H9 (cell line): ENCODE measurements at regions not wholly inside any gene's neighbourhood (a gene's known extent, or its start where the extent isn't known, plus 50 kb on each side); places are given as distances from the start of the nearest gene placed in this dataset.

Source experiments
- DNase-seq: peaks from one replicate; pipeline ENCODE4 v3.0.0-alpha.2; 2017
- H2AFZ ChIP-seq: one replicate; pipeline ENCODE4 v1.6.1; 2013; ENCODE audit warnings: mild to moderate bottlenecking, low read length, control low read depth, moderate library complexity
- H2AK5ac ChIP-seq: 2 replicates; pipeline ENCODE4 v1.6.1; 2013; ENCODE audit warnings: low read length, control low read depth, mixed read lengths; ENCODE audit not compliant: insufficient read length
- H2BK120ac ChIP-seq: one replicate; pipeline ENCODE4 v1.6.1; 2013; ENCODE audit warnings: low read depth, mild to moderate bottlenecking, low read length, control low read depth, inconsistent platforms; ENCODE audit not compliant: poor library complexity, severe bottlenecking
- H2BK12ac ChIP-seq: 2 replicates; pipeline ENCODE4 v1.6.1; 2013; ENCODE audit warnings: low read length, control low read depth, mixed read lengths, low read depth; ENCODE audit not compliant: insufficient read length
- H2BK15ac ChIP-seq: 2 replicates; pipeline ENCODE4 v1.6.1; 2013; ENCODE audit warnings: low read depth, low read length, control low read depth
- H2BK20ac ChIP-seq: one replicate; pipeline ENCODE4 v1.6.1; 2013; ENCODE audit warnings: low read depth, mild to moderate bottlenecking, low read length, control low read depth, inconsistent platforms; ENCODE audit not compliant: poor library complexity, severe bottlenecking
- H2BK5ac ChIP-seq: 2 replicates; pipeline ENCODE4 v1.6.1; 2013; ENCODE audit warnings: low read length, control low read depth, mixed read lengths; ENCODE audit not compliant: insufficient read length
- H3K14ac ChIP-seq: 2 replicates; pipeline ENCODE4 v1.6.1; 2013; ENCODE audit warnings: low read length, control low read depth; ENCODE audit not compliant: insufficient read depth
- H3K18ac ChIP-seq: 2 replicates; pipeline ENCODE4 v1.6.1; 2013; ENCODE audit warnings: low read depth, mild to moderate bottlenecking, mixed read lengths, low read length, control low read depth; ENCODE audit not compliant: insufficient read length
- H3K23ac ChIP-seq: 2 replicates; pipeline ENCODE4 v1.6.1; 2013; ENCODE audit warnings: low read length, control low read depth, mixed read lengths, low read depth; ENCODE audit not compliant: insufficient read length
- H3K23me2 ChIP-seq: 2 replicates; pipeline ENCODE4 v1.6.1; 2013; ENCODE audit warnings: low read depth, mild to moderate bottlenecking, mixed read lengths, low read length, control low read depth; ENCODE audit not compliant: insufficient read length, poor library complexity, severe bottlenecking
- H3K27ac ChIP-seq: 2 replicates; pipeline ENCODE4 v1.5.1; 2013; ENCODE audit warnings: low read length, control low read depth, mixed read lengths, low read depth; ENCODE audit not compliant: insufficient read length
- H3K27me3 ChIP-seq: 2 replicates; pipeline ENCODE4 v1.6.1; 2013; ENCODE audit warnings: low read length, control low read depth, inconsistent platforms; ENCODE audit not compliant: insufficient read depth
- H3K4ac ChIP-seq: 2 replicates; pipeline ENCODE4 v1.6.1; 2013; ENCODE audit warnings: low read depth, mild to moderate bottlenecking, control low read depth, inconsistent platforms, low read length, moderate library complexity
- H3K4me1 ChIP-seq: 2 replicates; pipeline ENCODE4 v1.6.1; 2013; ENCODE audit warnings: low read length, control low read depth, inconsistent platforms; ENCODE audit not compliant: insufficient read depth
- H3K4me2 ChIP-seq: 2 replicates; pipeline ENCODE4 v1.6.1; 2013; ENCODE audit warnings: low read length, control low read depth, mixed read lengths; ENCODE audit not compliant: insufficient read length, insufficient read depth
- H3K56ac ChIP-seq: 2 replicates; pipeline ENCODE4 v1.6.1; 2013; ENCODE audit warnings: low read depth, mild to moderate bottlenecking, mixed read lengths, low read length, control low read depth; ENCODE audit not compliant: insufficient read length
- H3K79me1 ChIP-seq: 2 replicates; pipeline ENCODE4 v1.6.1; 2013; ENCODE audit warnings: low read depth, mild to moderate bottlenecking, moderate library complexity, low read length, control low read depth, inconsistent platforms; ENCODE audit not compliant: insufficient read depth, poor library complexity, severe bottlenecking
- H3K79me2 ChIP-seq: 2 replicates; pipeline ENCODE4 v1.6.1; 2013; ENCODE audit warnings: low read length, control low read depth, inconsistent platforms; ENCODE audit not compliant: insufficient read depth
- H3K9ac ChIP-seq: 2 replicates; pipeline ENCODE4 v1.6.1; 2013; ENCODE audit warnings: low read length, control low read depth, mixed read lengths; ENCODE audit not compliant: insufficient read length; ENCODE audit errors: extremely low read depth
- H3K9me3 ChIP-seq: one replicate; pipeline ENCODE4 v1.6.1; 2013; ENCODE audit warnings: low read depth, low read length, inconsistent platforms; ENCODE audit not compliant: control insufficient read depth
- H3T11ph ChIP-seq: one replicate; pipeline ENCODE4 v1.6.1; 2013; ENCODE audit warnings: mild to moderate bottlenecking, low read length, control low read depth, inconsistent platforms
- H4K20me1 ChIP-seq: one replicate; pipeline ENCODE4 v1.6.1; 2013; ENCODE audit not compliant: control insufficient read depth, insufficient read length, insufficient read depth
- H4K5ac ChIP-seq: 2 replicates; pipeline ENCODE4 v1.6.1; 2013; ENCODE audit warnings: low read depth, mild to moderate bottlenecking, mixed read lengths, low read length, control low read depth; ENCODE audit not compliant: insufficient read length
- H4K8ac ChIP-seq: replicated peaks from 2 replicates; pipeline ENCODE4 v1.6.1; 2013; ENCODE audit warnings: low read length, control low read depth, mixed read lengths, low read depth; ENCODE audit not compliant: insufficient read length
- H4K91ac ChIP-seq: 2 replicates; pipeline ENCODE4 v1.6.1; 2013; ENCODE audit warnings: low read depth, mild to moderate bottlenecking, moderate library complexity, mixed read lengths, low read length, control low read depth; ENCODE audit not compliant: insufficient read length
- H3K27ac Mint-ChIP-seq, 3 experiments: 2 replicates in 2 of 3; 3 replicates in 1 of 3; pipeline ENCODE4 v1.8.0; 2020 to 2021; ENCODE audit warnings: mixed read lengths in 3 of 3, mild to moderate bottlenecking in 1 of 3, moderate library complexity in 1 of 3
- H3K27me3 Mint-ChIP-seq: 2 replicates; pipeline ENCODE4 v1.8.0; 2021; ENCODE audit warnings: low read depth, mild to moderate bottlenecking, moderate library complexity, mixed read lengths
- H3K36me3 Mint-ChIP-seq, 3 experiments: 2 replicates in 2 of 3; 3 replicates in 1 of 3; pipeline ENCODE4 v1.8.0; 2020 to 2021; ENCODE audit warnings: low read depth in 3 of 3, mixed read lengths in 3 of 3; ENCODE audit not compliant: insufficient read depth in 1 of 3
- H3K4me1 Mint-ChIP-seq, 2 experiments: 2 replicates each; pipeline ENCODE4 v1.8.0; 2020; ENCODE audit warnings: mixed read lengths in 2 of 2
- H3K4me3 Mint-ChIP-seq, 2 experiments: 2 replicates in 1 of 2; 3 replicates in 1 of 2; pipeline ENCODE4 v1.8.0; 2020 to 2021; ENCODE audit warnings: mild to moderate bottlenecking in 2 of 2, mixed read lengths in 2 of 2, moderate library complexity in 1 of 2
- H3K9me3 Mint-ChIP-seq, 2 experiments: 2 replicates in 1 of 2; 3 replicates in 1 of 2; pipeline ENCODE4 v1.8.0; 2020; ENCODE audit warnings: mild to moderate bottlenecking in 2 of 2, mixed read lengths in 2 of 2, moderate library complexity in 1 of 2
- CTCF ChIP-seq: fragments of 200-600 bp; sonication (generic); conservative IDR thresholded peaks from 3 replicates; pipeline ENCODE4 v1.8.0; 2021; ENCODE audit warnings: antibody characterized with exemption, mild to moderate bottlenecking
- WGBS: extraction: QIAGEN DNeasy Blood & Tissue Kit; methylation state at CpG from one replicate; pipeline ENCODE4 v1.1.7; 2013; ENCODE audit warnings: missing lambda C conversion rate, low lambda C conversion rate, mixed read lengths; ENCODE audit not compliant: insufficient read length; ENCODE audit errors: extremely low coverage; 5-methylcytosine and 5-hydroxymethylcytosine counted together

- Histone ChIP-seq H2BK5ac (no peak overlapping the region), H2AK5ac (no peak overlapping the region), H2BK120ac (no peak overlapping the region), H3K9me3 (no peaks in the 10 kb centered on the region), H2BK20ac (no peak overlapping the region), H3K4ac (no peak overlapping the region), H3K27me3 (no peaks in the 10 kb centered on the region), H4K8ac (no peak overlapping the region), H3K27ac (no peak overlapping the region), H2BK12ac (no peak overlapping the region), H4K91ac (no peak overlapping the region), H3T11ph (no peak overlapping the region), H3K79me1 (no peaks in the 10 kb centered on the region), H3K79me2 (no peaks in the 10 kb centered on the region), H2BK15ac (no peak overlapping the region), H3K14ac (no peak overlapping the region), H4K20me1 (no peaks in the 10 kb centered on the region), H3K4me2 (no peak overlapping the region), H3K23ac (no peak overlapping the region), H3K4me1 (peaks cover 7% of the 10 kb centered on the region; the same call in 1 of the 2 replicates), H3K56ac (no peak overlapping the region), H2AFZ (no peak overlapping the region), H4K5ac (no peak overlapping the region), H3K9ac (no peak overlapping the region), H3K18ac (no peak overlapping the region), H3K23me2 (no peaks in the 10 kb centered on the region)
- Mint-ChIP-seq H3K27me3 (no peaks in the 10 kb centered on the region), H3K4me3 (no peak overlapping the region), H3K4me1 (peaks cover 34 to 40% of the 10 kb centered on the region in 2 experiments), H3K9me3 (no peaks in the 10 kb centered on the region), H3K27ac (no peak overlapping the region; a peak in 2 of 7 replicates), H3K36me3 (no peaks in the 10 kb centered on the region)
- DNase-seq = no peak
- TF ChIP-seq CTCF = no peak
- no CpG with 5 or more reads among the region's 2 CpGs for WGBS
These were observed 104.3 kb upstream of the PDE3A start for GRCh38 chr12:20264026-20264425.
